H1 (cell line): ENCODE measurements at regions not wholly inside any gene's neighbourhood (a gene's known extent, or its start where the extent isn't known, plus 50 kb on each side); places are given as distances from the start of the nearest gene placed in this dataset.

Experiments
- CBX5 ChIP-seq: fragments of 300-800, 300-1000 bp; sonication (generic); IDR thresholded peaks from 2 replicates; pipeline ENCODE4 v1.7.1; 2016; ENCODE audit warnings: antibody characterized with exemption, low read length, low read depth
- RAD21 ChIP-seq, 2 experiments: IDR thresholded peaks in 1 of 2; conservative IDR thresholded peaks in 1 of 2; 2 replicates each; pipeline ENCODE4 v1.6.1; 2011; ENCODE audit warnings: low read depth in 2 of 2, low read length in 2 of 2, improper control_type of control experiment in 1 of 2, inconsistent platforms in 1 of 2, mild to moderate bottlenecking in 1 of 2, moderate library complexity in 1 of 2

GRCh38 chr4:85113706-85114105 is 147.2 kb upstream of the WDFY3 start (continued):
- TF ChIP-seq RAD21 (IDR thresholded peaks at IDR 0.05 in 1 of 2, conservative IDR thresholded peaks at IDR 0.05 in 1 of 2; ENCODE audit: low read depth in 2 of 2, low read length in 2 of 2) (no peak), CBX5 (no peak)
